HG03521 (cell line): ENCODE measurements at regions not wholly inside any gene's neighbourhood (a gene's known extent, or its start where the extent isn't known, plus 50 kb on each side); places are given as distances from the start of the nearest gene placed in this dataset.

Source experiments
- ATAC-seq: cut with Tn5 transposase; IDR thresholded peaks from one replicate; pipeline ENCODE4 v1.9.1; 2021; ENCODE audit warnings: mild to moderate bottlenecking, moderate library complexity; ENCODE audit not compliant: unreplicated experiment

GRCh38 chr6:43858161-43859153 is 88.4 kb downstream of the VEGFA start:
- no peak for ATAC-seq

GRCh38 chr6:43856005-43856765 is 86.2 kb downstream of the VEGFA start:
- ATAC-seq: no peak

GRCh38 chr6:43855247-43855646 is 85.2 kb downstream of the VEGFA start:
- no peak for ATAC-seq

GRCh38 chr6:43853066-43853650 is 83.1 kb downstream of the VEGFA start:
- no peak for ATAC-seq

GRCh38 chr6:43852350-43852864 is 82.4 kb downstream of the VEGFA start:
- ATAC-seq: no peak

- ATAC-seq: no peak
Measured at GRCh38 chr6:43851204-43851865, 81.3 kb downstream of the VEGFA start.

GRCh38 chr6:43850314-43851203 is 80.5 kb downstream of the VEGFA start:
- ATAC-seq: no peak

- ATAC-seq: no peak
Measured at GRCh38 chr6:43849844-43850243, 79.8 kb downstream of the VEGFA start.

GRCh38 chr6:43848671-43849391 is 78.8 kb downstream of the VEGFA start:
- ATAC-seq: no peak

GRCh38 chr6:43847741-43848630 is 78.0 kb downstream of the VEGFA start:
- no peak for ATAC-seq

GRCh38 chr6:43846556-43846955 is 76.5 kb downstream of the VEGFA start:
- no peak for ATAC-seq

GRCh38 chr6:43845646-43846045 is 75.6 kb downstream of the VEGFA start:
- ATAC-seq: no peak

GRCh38 chr6:43843669-43844171 is 73.7 kb downstream of the VEGFA start:
- no peak for ATAC-seq

- no peak for ATAC-seq
Measured at GRCh38 chr6:43843097-43843645, 73.2 kb downstream of the VEGFA start.

GRCh38 chr6:43842231-43842794 is 72.3 kb downstream of the VEGFA start:
- no peak for ATAC-seq

- ATAC-seq: no peak
Measured at GRCh38 chr6:43840490-43841218, 70.6 kb downstream of the VEGFA start.
